Fibroblast of mammary gland (primary cell): ENCODE measurements at regions not wholly inside any gene's neighbourhood (a gene's known extent, or its start where the extent isn't known, plus 50 kb on each side); places are given as distances from the start of the nearest gene placed in this dataset.

ENCODE experiments used
- DNase-seq: peaks from one replicate; pipeline ENCODE4 v3.0.0-alpha.2; 2010; ENCODE audit warnings: low read depth
- H3K4me3 ChIP-seq: 2 replicates; pipeline ENCODE4 v1.5.1; 2011; ENCODE audit warnings: low read depth, mild to moderate bottlenecking, low read length, moderate library complexity; ENCODE audit not compliant: control insufficient read depth
- TF ChIP-seq, protein P1 (sequence below): conservative IDR thresholded peaks from 2 replicates; pipeline ENCODE4 v1.5.1; 2011; ENCODE audit warnings: low read depth, low read length, inconsistent platforms; ENCODE audit not compliant: control insufficient read depth, insufficient read depth

- no peak overlapping the region for H3K4me3 ChIP-seq
- TF ChIP-seq, protein P1, sequence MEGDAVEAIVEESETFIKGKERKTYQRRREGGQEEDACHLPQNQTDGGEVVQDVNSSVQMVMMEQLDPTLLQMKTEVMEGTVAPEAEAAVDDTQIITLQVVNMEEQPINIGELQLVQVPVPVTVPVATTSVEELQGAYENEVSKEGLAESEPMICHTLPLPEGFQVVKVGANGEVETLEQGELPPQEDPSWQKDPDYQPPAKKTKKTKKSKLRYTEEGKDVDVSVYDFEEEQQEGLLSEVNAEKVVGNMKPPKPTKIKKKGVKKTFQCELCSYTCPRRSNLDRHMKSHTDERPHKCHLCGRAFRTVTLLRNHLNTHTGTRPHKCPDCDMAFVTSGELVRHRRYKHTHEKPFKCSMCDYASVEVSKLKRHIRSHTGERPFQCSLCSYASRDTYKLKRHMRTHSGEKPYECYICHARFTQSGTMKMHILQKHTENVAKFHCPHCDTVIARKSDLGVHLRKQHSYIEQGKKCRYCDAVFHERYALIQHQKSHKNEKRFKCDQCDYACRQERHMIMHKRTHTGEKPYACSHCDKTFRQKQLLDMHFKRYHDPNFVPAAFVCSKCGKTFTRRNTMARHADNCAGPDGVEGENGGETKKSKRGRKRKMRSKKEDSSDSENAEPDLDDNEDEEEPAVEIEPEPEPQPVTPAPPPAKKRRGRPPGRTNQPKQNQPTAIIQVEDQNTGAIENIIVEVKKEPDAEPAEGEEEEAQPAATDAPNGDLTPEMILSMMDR = no peak
- DNase-seq = no peak
These were observed 1036.4 kb downstream of the PCDH18 start for GRCh38 chr4:136495851-136496250.

DNA sequence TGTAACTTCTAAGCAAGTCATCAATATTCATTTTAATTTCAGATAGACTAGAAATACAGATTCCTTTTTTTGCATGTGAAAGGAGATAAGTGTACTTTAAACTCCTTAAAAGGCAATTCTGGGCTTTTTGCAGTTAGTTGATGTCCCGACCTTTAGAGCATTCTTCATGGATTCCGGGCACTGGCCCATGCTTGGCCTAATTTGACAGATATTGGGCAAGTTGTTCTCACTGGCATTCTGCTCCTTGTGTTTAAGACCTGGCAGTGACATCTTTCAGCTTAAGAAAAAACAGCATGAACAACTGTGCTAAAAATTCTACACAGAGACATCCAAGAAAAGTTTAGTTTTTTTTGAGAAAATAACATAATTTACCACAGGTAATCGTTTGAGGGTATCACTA, 1037.2 kb downstream of the PCDH18 start:
- TF ChIP-seq, protein P1 = no peak
- no peak for DNase-seq
- H3K4me3 ChIP-seq = no peak overlapping the region

- no peak overlapping the region for H3K4me3 ChIP-seq
- DNase-seq = no peak
- TF ChIP-seq, protein P1 = no peak
These were observed 1043.2 kb downstream of the PCDH18 start for GRCh38 chr4:136489101-136489500.

DNA sequence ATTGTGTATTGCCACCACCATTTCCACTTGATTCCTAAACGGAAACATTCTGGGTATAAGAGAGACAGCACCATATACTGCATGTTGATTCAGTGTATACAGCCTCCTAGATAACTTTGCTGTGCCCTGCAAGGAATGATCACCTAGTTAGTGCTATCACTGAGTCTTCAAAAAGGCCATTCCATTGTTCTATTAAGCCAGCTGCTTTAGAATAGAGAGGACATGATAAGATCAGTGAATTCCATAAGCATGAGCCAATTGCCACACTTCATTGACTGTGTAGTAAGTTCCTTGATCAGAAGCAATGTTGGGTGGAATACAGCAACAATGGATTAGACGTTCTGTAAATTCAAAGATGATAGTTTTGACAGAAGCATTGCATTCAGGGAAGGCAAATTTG, 1047.3 kb downstream of the PCDH18 start:
- no peak overlapping the region for H3K4me3 ChIP-seq
- DNase-seq = no peak
- TF ChIP-seq, protein P1 = no peak

DNA sequence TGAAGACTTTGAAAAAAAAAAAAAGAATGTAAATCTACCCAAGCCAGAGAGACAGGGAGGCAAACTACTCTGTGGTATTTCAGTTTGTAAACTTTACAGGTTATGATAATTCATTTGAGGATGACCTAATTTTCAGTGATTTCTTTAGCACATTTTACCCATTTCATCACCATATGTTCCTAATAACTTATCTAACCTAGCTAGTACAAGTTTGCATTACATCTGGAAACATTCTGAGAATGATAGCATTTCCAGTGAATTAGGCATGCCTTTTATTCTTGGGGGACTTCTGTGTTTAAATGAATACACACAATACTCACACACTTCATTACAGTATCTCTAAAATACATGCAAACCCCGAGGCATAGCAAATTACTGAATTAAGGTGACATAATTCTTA, 1055.5 kb downstream of the PCDH18 start:
- H3K4me3 ChIP-seq = no peak overlapping the region
- TF ChIP-seq, protein P1 = no peak
- DNase-seq = no peak

DNA sequence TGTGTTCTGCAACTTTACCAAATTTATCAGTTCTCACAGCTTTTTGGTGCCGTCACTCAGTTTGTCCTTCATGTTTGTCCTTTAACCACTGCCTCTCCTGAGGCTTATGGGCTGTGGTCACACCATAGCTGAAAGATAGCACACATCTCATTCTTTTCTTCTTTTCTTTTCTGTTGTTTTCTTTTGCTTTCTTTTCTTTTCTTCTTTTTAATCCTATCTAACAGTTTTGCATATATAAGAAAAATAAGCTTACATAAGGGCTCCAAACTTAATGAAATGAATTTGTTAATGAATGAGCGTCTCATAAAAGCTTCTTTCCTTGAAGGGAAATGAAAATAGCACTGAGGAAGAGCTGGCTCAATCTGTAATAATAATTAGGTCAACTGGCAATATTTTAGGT, 1061.2 kb downstream of the PCDH18 start:
- no peak for DNase-seq
- TF ChIP-seq, protein P1 = no peak
- no peak overlapping the region for H3K4me3 ChIP-seq

DNA sequence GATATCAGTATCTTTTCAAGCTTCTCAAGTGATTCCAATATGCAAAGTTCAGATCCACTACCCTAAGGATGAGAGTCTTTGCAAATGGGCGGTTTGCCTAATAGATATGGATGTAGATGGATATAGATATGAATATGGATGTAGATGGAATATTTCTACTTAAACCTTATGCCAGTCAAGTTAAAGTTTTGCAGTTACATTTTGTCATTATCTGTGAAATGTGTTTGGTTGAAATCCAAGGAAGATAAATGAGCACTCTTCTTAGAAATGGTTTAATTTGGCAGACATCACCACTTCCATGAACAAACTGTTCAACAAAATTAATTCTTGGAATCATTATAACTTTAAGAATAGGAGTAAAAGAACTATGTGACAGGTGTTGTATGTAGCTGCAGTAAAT, 1066.6 kb downstream of the PCDH18 start:
- TF ChIP-seq, protein P1 = no peak
- DNase-seq = no peak
- H3K4me3 ChIP-seq = no peak overlapping the region
